Lung (tissue), 11 donors: ENCODE measurements at regions not wholly inside any gene's neighbourhood (a gene's known extent, or its start where the extent isn't known, plus 50 kb on each side); places are given as distances from the start of the nearest gene placed in this dataset.

Experiments
- ATAC-seq: fragments of 200-7000 bp; cut with Tn5 transposase; one replicate; pipeline ENCODE4 v1.9.1; 2020; ENCODE audit warnings: moderate number of reproducible peaks; ENCODE audit not compliant: insufficient read depth, low FRiP score
- DNase-seq, 3 donors: peaks; one replicate each; pipeline ENCODE4 v3.0.0-alpha.2; 2013 to 2017
- H3K27ac ChIP-seq, 2 donors: one replicate each; pipeline ENCODE4 v1.5.1; 2013; ENCODE audit warnings: mild to moderate bottlenecking in 2 of 2, moderate library complexity in 2 of 2, control low read depth in 1 of 2, inconsistent platforms in 1 of 2, low read depth in 1 of 2, low read length in 1 of 2
- H3K27me3 ChIP-seq, 3 donors: one replicate each; pipeline ENCODE4 v1.5.1; 2013; ENCODE audit warnings: low read length in 2 of 3; ENCODE audit not compliant: control insufficient read depth in 3 of 3, insufficient read depth in 3 of 3
- H3K36me3 ChIP-seq, 4 donors: one replicate each; pipeline ENCODE4 v1.5.1; 2013; ENCODE audit warnings: low read length in 4 of 4, mild to moderate bottlenecking in 1 of 4, moderate library complexity in 1 of 4; ENCODE audit not compliant: control insufficient read depth in 4 of 4, insufficient read depth in 4 of 4
- H3K4me1 ChIP-seq, 5 donors: one replicate each; pipeline ENCODE4 v1.5.1; 2013; ENCODE audit warnings: low read length in 5 of 5, mild to moderate bottlenecking in 2 of 5, moderate library complexity in 1 of 5; ENCODE audit not compliant: control insufficient read depth in 5 of 5, insufficient read depth in 5 of 5
- H3K4me3 ChIP-seq: one replicate; pipeline ENCODE4 v1.5.1; 2013; ENCODE audit warnings: mild to moderate bottlenecking, control low read depth, moderate library complexity
- H3K9ac ChIP-seq, 2 donors: one replicate each; pipeline ENCODE4 v1.5.1; 2013; ENCODE audit warnings: low read length in 2 of 2, control low read depth in 1 of 2; ENCODE audit not compliant: insufficient read depth in 1 of 2
- H3K9me3 ChIP-seq, 4 donors: one replicate each; pipeline ENCODE4 v1.5.1; 2013; ENCODE audit warnings: low read length in 3 of 4, mild to moderate bottlenecking in 1 of 4, moderate library complexity in 1 of 4; ENCODE audit not compliant: control insufficient read depth in 4 of 4, insufficient read depth in 3 of 4
- CTCF ChIP-seq: IDR thresholded peaks from 2 replicates; pipeline ENCODE4 v1.5.1; 2012; ENCODE audit warnings: mild to moderate bottlenecking; ENCODE audit errors: control extremely low read depth, extremely low read depth
- WGBS, 2 donors: extraction: QIAGEN DNeasy Blood & Tissue Kit; methylation state at CpG; one replicate each; pipeline ENCODE4 v1.1.7; 2013; 5-methylcytosine and 5-hydroxymethylcytosine counted together
- donor health status: control.
- donor health status: control.
- donor health status: Bipolar disorder and iron deficiency.
- donor health status: healthy.
- donor health status: DM: yes; HTN: yes; CAD: no.

GRCh38 chr1:63023171-63023570 is 239.2 kb downstream of the ATG4C start:
- no peaks in the 10 kb centered on the region for H3K4me1 ChIP-seq
- H3K4me3 ChIP-seq: no peak overlapping the region
- no peak overlapping the region for H3K9ac ChIP-seq
- no peak overlapping the region for H3K27ac ChIP-seq
- DNase-seq (no peak), ATAC-seq (no peak)
- WGBS, 2 donors: 77 to 84% methylated on average over 7 of the region's 7 CpGs
- H3K27me3 ChIP-seq: no peaks in the 10 kb centered on the region
- TF ChIP-seq CTCF: no peak
- H3K9me3 ChIP-seq: no peaks in the 10 kb centered on the region
- no peaks in the 10 kb centered on the region for H3K36me3 ChIP-seq

GRCh38 chr1:63023637-63024036 is 239.7 kb downstream of the ATG4C start:
- H3K27me3 ChIP-seq: no peaks in the 10 kb centered on the region
- no peak overlapping the region for H3K4me3 ChIP-seq
- TF ChIP-seq CTCF: no peak
- no peak overlapping the region for H3K27ac ChIP-seq
- ATAC-seq (no peak), DNase-seq (no peak)
- 93 to 97% methylated on average over 1 of the region's 1 CpG for WGBS, 2 donors
- H3K4me1 ChIP-seq: no peaks in the 10 kb centered on the region
- H3K9me3 ChIP-seq: peaks cover 0 to 2% (median 0%) of the 10 kb centered on the region in 4 donors
- no peaks in the 10 kb centered on the region for H3K36me3 ChIP-seq
- H3K9ac ChIP-seq: no peak overlapping the region

- no peak overlapping the region for H3K9ac ChIP-seq
- no peaks in the 10 kb centered on the region for H3K4me1 ChIP-seq
- no peaks in the 10 kb centered on the region for H3K36me3 ChIP-seq
- no peaks in the 10 kb centered on the region for H3K27me3 ChIP-seq
- TF ChIP-seq CTCF: no peak
- WGBS, 2 donors: 17 to 21% methylated on average over 1 of the region's 1 CpG
- H3K27ac ChIP-seq: no peak overlapping the region
- H3K4me3 ChIP-seq: no peak overlapping the region
- peaks cover 0 to 6% (median 0%) of the 10 kb centered on the region in 4 donors for H3K9me3 ChIP-seq
- ATAC-seq (no peak), DNase-seq (peak in 1 of 3 donors; percentile 9)
Measured at GRCh38 chr1:63024132-63024531, 240.2 kb downstream of the ATG4C start.

- 61 to 69% methylated on average over 3 of the region's 3 CpGs for WGBS, 2 donors
- Histone ChIP-seq H3K9me3 (peaks cover 0 to 9% (median 0%) of the 10 kb centered on the region in 4 donors), H3K27me3 (no peaks in the 10 kb centered on the region), H3K27ac (no peak overlapping the region), H3K9ac (no peak overlapping the region), H3K4me3 (no peak overlapping the region), H3K4me1 (no peaks in the 10 kb centered on the region), H3K36me3 (no peaks in the 10 kb centered on the region)
- no peak for TF ChIP-seq CTCF
- ATAC-seq (no peak), DNase-seq (no peak)
Measured at GRCh38 chr1:63027176-63027575, 243.2 kb downstream of the ATG4C start.
